ENCODE measurements at regions not wholly inside any gene's neighbourhood (a gene's known extent, or its start where the extent isn't known, plus 50 kb on each side); places are given as distances from the start of the nearest gene placed in this dataset.
"Not testable (repeated sequence)": the region's sequence is repeated elsewhere in the genome, so short reads cannot be mapped to it uniquely, and the experiment has no call there.

GRCh38 chr3:30327976-30328375 lies 278.4 kb upstream of the TGFBR2 start:
- H3K27ac ChIP-seq (ENCODE audit: low read depth in 1 of 2, low read length in 2 of 2); H3K36me3 ChIP-seq (ENCODE audit: control insufficient read depth in 1 of 2, insufficient read depth in 2 of 2, low read length in 1 of 2); intact Hi-C loops (cut with DNase I); ATAC-seq (ENCODE audit: low FRiP score); H3K27me3 ChIP-seq (ENCODE audit: control insufficient read depth in 1 of 2, insufficient read depth in 2 of 2, low read length in 1 of 2); DNase-seq; H3K4me1 ChIP-seq (ENCODE audit: control insufficient read depth in 1 of 2, insufficient read depth in 2 of 2, low read length in 2 of 2); H3K9me3 ChIP-seq (ENCODE audit: control insufficient read depth, low read length); H3K4me3 ChIP-seq (ENCODE audit: low read length in 2 of 2): not testable (repeated sequence)
- 4 to 5% methylated on average over 1 of the region's 1 CpG for WGBS, 2 donors

GRCh38 chr3:30328935-30329334 lies 277.5 kb upstream of the TGFBR2 start:
- H3K4me1 ChIP-seq (ENCODE audit: control insufficient read depth in 1 of 2, insufficient read depth in 2 of 2, low read length in 2 of 2); ATAC-seq (ENCODE audit: low FRiP score); H3K4me3 ChIP-seq (ENCODE audit: low read length in 2 of 2); H3K9me3 ChIP-seq (ENCODE audit: control insufficient read depth, low read length); intact Hi-C loops (cut with DNase I); H3K27me3 ChIP-seq (ENCODE audit: control insufficient read depth in 1 of 2, insufficient read depth in 2 of 2, low read length in 1 of 2); H3K27ac ChIP-seq (ENCODE audit: low read depth in 1 of 2, low read length in 2 of 2); DNase-seq; H3K36me3 ChIP-seq (ENCODE audit: control insufficient read depth in 1 of 2, insufficient read depth in 2 of 2, low read length in 1 of 2): not testable (repeated sequence)
- whole genome bisulfite sequencing, 2 donors = 95 to 97% methylated on average over 2 of the region's 2 CpGs

- 63 to 95% methylated on average over 2 of the region's 2 CpGs for WGBS, 2 donors
- H3K27me3 ChIP-seq (ENCODE audit: control insufficient read depth in 1 of 2, insufficient read depth in 2 of 2, low read length in 1 of 2) = no peaks in the 10 kb centered on the region
- H3K36me3 ChIP-seq (ENCODE audit: control insufficient read depth in 1 of 2, insufficient read depth in 2 of 2, low read length in 1 of 2) = no peaks in the 10 kb centered on the region
- H3K27ac ChIP-seq (ENCODE audit: low read depth in 1 of 2, low read length in 2 of 2) = no peak overlapping the region
- H3K4me1 ChIP-seq (ENCODE audit: control insufficient read depth in 1 of 2, insufficient read depth in 2 of 2, low read length in 2 of 2) = peaks cover 0 to 6% of the 10 kb centered on the region in 2 donors
- H3K4me3 ChIP-seq (ENCODE audit: low read length in 2 of 2) = no peak overlapping the region
- no peaks in the 10 kb centered on the region for H3K9me3 ChIP-seq (ENCODE audit: control insufficient read depth, low read length)
- intact Hi-C loops (cut with DNase I) = loop anchor here in 1 of 2 donors (5.0 kb wide), 1 partner anchor 44 kb away; no protein-coding TSS in a partner anchor
- ATAC-seq (ENCODE audit: low FRiP score) (no peak), DNase-seq (no peak)
Measured at GRCh38 chr3:30331519-30331918, 274.9 kb upstream of the TGFBR2 start.

GRCh38 chr3:30332196-30333021 lies 274.0 kb upstream of the TGFBR2 start:
- WGBS, 2 donors = 81 to 83% methylated on average over 10 of the region's 10 CpGs
- H3K27ac ChIP-seq (ENCODE audit: low read depth in 1 of 2, low read length in 2 of 2) = no peak overlapping the region
- intact Hi-C loops (cut with DNase I) = loop anchor here in 1 of 2 donors (5.0 kb wide), 1 partner anchor 45 kb away; no protein-coding TSS in a partner anchor
- H3K27me3 ChIP-seq (ENCODE audit: control insufficient read depth in 1 of 2, insufficient read depth in 2 of 2, low read length in 1 of 2) = no peaks in the 10 kb centered on the region
- no peaks in the 10 kb centered on the region for H3K36me3 ChIP-seq (ENCODE audit: control insufficient read depth in 1 of 2, insufficient read depth in 2 of 2, low read length in 1 of 2)
- no peaks in the 10 kb centered on the region for H3K9me3 ChIP-seq (ENCODE audit: control insufficient read depth, low read length)
- no peak overlapping the region for H3K4me3 ChIP-seq (ENCODE audit: low read length in 2 of 2)
- peak; percentile 44 for ATAC-seq (ENCODE audit: low FRiP score)
- H3K4me1 ChIP-seq (ENCODE audit: control insufficient read depth in 1 of 2, insufficient read depth in 2 of 2, low read length in 2 of 2) = peaks cover 0 to 6% of the 10 kb centered on the region in 2 donors
- DNase-seq = no peak

GRCh38 chr3:30333143-30333542 lies 273.3 kb upstream of the TGFBR2 start:
- Histone ChIP-seq H3K4me3 (ENCODE audit: low read length in 2 of 2) (no peak overlapping the region), H3K27ac (ENCODE audit: low read depth in 1 of 2, low read length in 2 of 2) (no peak overlapping the region), H3K9me3 (ENCODE audit: control insufficient read depth, low read length) (no peaks in the 10 kb centered on the region), H3K27me3 (ENCODE audit: control insufficient read depth in 1 of 2, insufficient read depth in 2 of 2, low read length in 1 of 2) (no peaks in the 10 kb centered on the region), H3K36me3 (ENCODE audit: control insufficient read depth in 1 of 2, insufficient read depth in 2 of 2, low read length in 1 of 2) (no peaks in the 10 kb centered on the region), H3K4me1 (ENCODE audit: control insufficient read depth in 1 of 2, insufficient read depth in 2 of 2, low read length in 2 of 2) (peaks cover 0 to 6% of the 10 kb centered on the region in 2 donors)
- DNase-seq (no peak), ATAC-seq (ENCODE audit: low FRiP score) (no peak)
- WGBS, 2 donors = 81 to 86% methylated on average over 6 of the region's 6 CpGs
- intact Hi-C loops (cut with DNase I) = loop anchor here in 1 of 2 donors (5.0 kb wide), 1 partner anchor 46 kb away; no protein-coding TSS in a partner anchor

- Histone ChIP-seq H3K9me3 (ENCODE audit: control insufficient read depth, low read length) (no peaks in the 10 kb centered on the region), H3K36me3 (ENCODE audit: control insufficient read depth in 1 of 2, insufficient read depth in 2 of 2, low read length in 1 of 2) (no peaks in the 10 kb centered on the region), H3K27me3 (ENCODE audit: control insufficient read depth in 1 of 2, insufficient read depth in 2 of 2, low read length in 1 of 2) (no peaks in the 10 kb centered on the region), H3K27ac (ENCODE audit: low read depth in 1 of 2, low read length in 2 of 2) (no peak overlapping the region), H3K4me1 (ENCODE audit: control insufficient read depth in 1 of 2, insufficient read depth in 2 of 2, low read length in 2 of 2) (peaks cover 0 to 6% of the 10 kb centered on the region in 2 donors), H3K4me3 (ENCODE audit: low read length in 2 of 2) (no peak overlapping the region)
- DNase-seq (no peak), ATAC-seq (ENCODE audit: low FRiP score) (no peak)
- WGBS, 2 donors = 39 to 53% methylated on average over 1 of the region's 1 CpG
- intact Hi-C loops (cut with DNase I) = loop anchor here in 1 of 2 donors (5.0 kb wide), 1 partner anchor 47 kb away; no protein-coding TSS in a partner anchor
Measured at GRCh38 chr3:30333903-30334302, 272.5 kb upstream of the TGFBR2 start.

GRCh38 chr3:30340500-30340899 lies 265.9 kb upstream of the TGFBR2 start:
- 46 to 78% methylated on average over 2 of the region's 2 CpGs for WGBS, 2 donors
- no peak overlapping the region for H3K27ac ChIP-seq (ENCODE audit: low read depth in 1 of 2, low read length in 2 of 2)
- H3K27me3 ChIP-seq (ENCODE audit: control insufficient read depth in 1 of 2, insufficient read depth in 2 of 2, low read length in 1 of 2) = no peaks in the 10 kb centered on the region
- no peaks in the 10 kb centered on the region for H3K36me3 ChIP-seq (ENCODE audit: control insufficient read depth in 1 of 2, insufficient read depth in 2 of 2, low read length in 1 of 2)
- H3K4me1 ChIP-seq (ENCODE audit: control insufficient read depth in 1 of 2, insufficient read depth in 2 of 2, low read length in 2 of 2) = peaks cover 2 to 3% of the 10 kb centered on the region in 2 donors
- no peak overlapping the region for H3K4me3 ChIP-seq (ENCODE audit: low read length in 2 of 2)
- ATAC-seq (ENCODE audit: low FRiP score) (no peak), DNase-seq (no peak)
- no peaks in the 10 kb centered on the region for H3K9me3 ChIP-seq (ENCODE audit: control insufficient read depth, low read length)
- intact Hi-C loops (cut with DNase I) = loop anchor here (10.0 kb wide), 2 partner anchors 154 to 354 kb away; no protein-coding TSS in a partner anchor

- Histone ChIP-seq H3K9me3 (ENCODE audit: control insufficient read depth, low read length) (no peaks in the 10 kb centered on the region), H3K4me3 (ENCODE audit: low read length in 2 of 2) (no peak overlapping the region), H3K4me1 (ENCODE audit: control insufficient read depth in 1 of 2, insufficient read depth in 2 of 2, low read length in 2 of 2) (peaks cover 2 to 3% of the 10 kb centered on the region in 2 donors), H3K27me3 (ENCODE audit: control insufficient read depth in 1 of 2, insufficient read depth in 2 of 2, low read length in 1 of 2) (no peaks in the 10 kb centered on the region), H3K36me3 (ENCODE audit: control insufficient read depth in 1 of 2, insufficient read depth in 2 of 2, low read length in 1 of 2) (no peaks in the 10 kb centered on the region), H3K27ac (ENCODE audit: low read depth in 1 of 2, low read length in 2 of 2) (no peak overlapping the region)
- DNase-seq = no peak
- WGBS, 2 donors = 73 to 79% methylated on average over 2 of the region's 2 CpGs
- ATAC-seq (ENCODE audit: low FRiP score) = no peak
- intact Hi-C loops (cut with DNase I) = loop anchor here (10.0 kb wide), 2 partner anchors 154 to 354 kb away; no protein-coding TSS in a partner anchor
Measured at GRCh38 chr3:30341079-30341478, 265.3 kb upstream of the TGFBR2 start.

GRCh38 chr3:30341851-30342250 lies 264.6 kb upstream of the TGFBR2 start:
- 68 to 76% methylated on average over 1 of the region's 1 CpG for WGBS, 2 donors

More at GRCh38 chr3:30341851-30342250, 264.6 kb upstream of the TGFBR2 start:
- H3K36me3 ChIP-seq (ENCODE audit: control insufficient read depth in 1 of 2, insufficient read depth in 2 of 2, low read length in 1 of 2) = no peaks in the 10 kb centered on the region
- H3K4me3 ChIP-seq (ENCODE audit: low read length in 2 of 2) = no peak overlapping the region
- no peaks in the 10 kb centered on the region for H3K9me3 ChIP-seq (ENCODE audit: control insufficient read depth, low read length)
- peaks cover 2 to 3% of the 10 kb centered on the region in 2 donors for H3K4me1 ChIP-seq (ENCODE audit: control insufficient read depth in 1 of 2, insufficient read depth in 2 of 2, low read length in 2 of 2)
- no peak for ATAC-seq (ENCODE audit: low FRiP score)
- no peak for DNase-seq
- peak overlapping the region in 1 of 2 donors; percentile 90 for H3K27ac ChIP-seq (ENCODE audit: low read depth in 1 of 2, low read length in 2 of 2)
- H3K27me3 ChIP-seq (ENCODE audit: control insufficient read depth in 1 of 2, insufficient read depth in 2 of 2, low read length in 1 of 2) = no peaks in the 10 kb centered on the region
- intact Hi-C loops (cut with DNase I) = loop anchor here (10.0 kb wide), 2 partner anchors 153 to 353 kb away; no protein-coding TSS in a partner anchor

All from aorta (tissue), 5 donors.